DOHH2 (cell line): ENCODE measurements at regions not wholly inside any gene's neighbourhood (a gene's known extent, or its start where the extent isn't known, plus 50 kb on each side); places are given as distances from the start of the nearest gene placed in this dataset.

Experiments used
- H3F3A ChIP-seq: fragments of 200-600 bp; sonication (generic), shearing (Covaris generic); 2 replicates; pipeline ENCODE4 v1.6.0; 2016; ENCODE audit warnings: antibody characterized with exemption, mild to moderate bottlenecking; ENCODE audit not compliant: control insufficient read depth, insufficient read depth
- H3K27ac ChIP-seq: fragments of 200-600 bp; sonication (generic); 2 replicates; pipeline ENCODE4 v1.5.1; 2014; ENCODE audit warnings: low read depth, mild to moderate bottlenecking, low read length, moderate library complexity
- H3K27me3 ChIP-seq: fragments of 200-600 bp; sonication (generic); 2 replicates; pipeline ENCODE4 v1.6.1; 2014; ENCODE audit warnings: mild to moderate bottlenecking, low read length, mixed read lengths; ENCODE audit not compliant: control insufficient read depth
- H3K36me3 ChIP-seq: fragments of 200-600 bp; sonication (generic); 2 replicates; pipeline ENCODE4 v1.6.1; 2014; ENCODE audit warnings: mild to moderate bottlenecking, low read length, moderate library complexity, mixed read lengths; ENCODE audit not compliant: control insufficient read depth
- H3K4me1 ChIP-seq: fragments of 200-600 bp; sonication (generic); 2 replicates; pipeline ENCODE4 v1.6.1; 2014; ENCODE audit warnings: mild to moderate bottlenecking, low read length, mixed read lengths; ENCODE audit not compliant: control insufficient read depth
- H3K4me2 ChIP-seq: fragments of 200-600 bp; sonication (generic); 2 replicates; pipeline ENCODE4 v1.6.0; 2014; ENCODE audit warnings: mild to moderate bottlenecking, low read length, moderate library complexity
- H3K4me3 ChIP-seq: fragments of 200-600 bp; sonication (generic); 2 replicates; pipeline ENCODE4 v1.5.1; 2014; ENCODE audit warnings: mild to moderate bottlenecking, low read length, mixed read lengths
- H3K79me2 ChIP-seq: fragments of 200-600 bp; sonication (generic); 2 replicates; pipeline ENCODE4 v1.6.1; 2014; ENCODE audit warnings: mild to moderate bottlenecking, low read length, mixed read lengths; ENCODE audit not compliant: control insufficient read depth
- H3K9me2 ChIP-seq: fragments of 200-600 bp; sonication (generic); replicated peaks from 2 replicates; pipeline ENCODE4 v1.6.1; 2014; ENCODE audit warnings: mild to moderate bottlenecking, low read length, mixed read lengths; ENCODE audit not compliant: control insufficient read depth
- H3K9me3 ChIP-seq: fragments of 200-600 bp; sonication (generic); 2 replicates; pipeline ENCODE4 v1.6.1; 2014; ENCODE audit warnings: antibody characterized with exemption, low read length, mixed read lengths; ENCODE audit not compliant: control insufficient read depth, insufficient read depth
- H4K20me1 ChIP-seq: fragments of 200-600 bp; sonication (generic); 2 replicates; pipeline ENCODE4 v1.6.0; 2014; ENCODE audit warnings: low read depth, mild to moderate bottlenecking, antibody characterized with exemption, low read length, moderate library complexity; ENCODE audit not compliant: control insufficient read depth, insufficient read depth
- EZH2phosphoT487 ChIP-seq: fragments of 200-600 bp; sonication (generic); IDR thresholded peaks from 2 replicates; pipeline ENCODE4 v1.6.1; 2017; ENCODE audit warnings: borderline replicate concordance, mild to moderate bottlenecking, antibody characterized with exemption, low read length, moderate library complexity, mixed read lengths
- TF ChIP-seq, protein P1 (sequence below): fragments of 200-600 bp; sonication (generic); IDR thresholded peaks from one replicate; pipeline ENCODE4 v1.5.1; 2014; ENCODE audit warnings: antibody characterized with exemption, mild to moderate bottlenecking, low read depth, low read length; ENCODE audit not compliant: poor library complexity, severe bottlenecking

DNA sequence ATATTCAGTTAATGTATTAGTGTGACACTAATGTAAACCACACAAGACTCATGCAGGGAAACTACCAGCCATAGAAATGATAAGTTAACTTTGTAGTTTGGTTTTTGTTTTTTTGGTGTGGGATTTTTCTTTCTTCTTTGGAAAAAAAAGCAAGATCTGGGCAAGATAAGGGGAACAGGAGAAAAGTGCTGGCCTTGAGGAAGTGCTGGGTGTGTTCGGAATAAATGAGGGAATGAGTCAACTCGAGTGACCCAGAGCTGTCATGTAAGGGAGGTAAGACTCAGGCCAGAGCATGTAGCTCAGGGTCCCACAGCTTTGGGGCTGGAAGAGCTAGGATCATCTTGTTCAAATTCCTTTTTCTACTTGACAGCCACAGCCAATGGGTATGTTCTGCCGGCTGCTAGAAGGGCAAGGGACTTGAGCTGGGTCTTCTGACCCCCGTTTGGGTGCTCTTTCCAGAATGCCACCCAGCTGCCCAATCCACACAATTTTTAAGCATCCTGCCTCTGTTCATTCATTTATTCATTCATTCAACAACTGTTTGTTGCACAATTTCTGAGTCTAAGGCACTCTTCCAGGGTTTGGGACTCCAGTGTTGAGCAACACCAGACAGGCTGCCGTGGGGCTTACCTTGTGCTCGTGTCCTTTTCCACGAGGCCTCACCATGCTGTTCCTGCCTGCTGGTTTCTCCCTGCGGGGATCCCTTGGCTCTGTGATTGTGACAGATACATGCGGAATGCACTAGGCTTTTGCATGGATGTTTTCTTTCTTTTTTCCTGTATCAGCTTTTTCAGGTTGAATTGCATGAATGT, 54.5 kb downstream of the CLDN34 start:
- H3K9me2 ChIP-seq: no peaks in the 10 kb centered on the region
- peaks cover 18% of the 10 kb centered on the region for H3K4me1 ChIP-seq
- H4K20me1 ChIP-seq: no peaks in the 10 kb centered on the region
- no peak overlapping the region for H3K4me2 ChIP-seq
- no peak overlapping the region for H3K27ac ChIP-seq
- H3K36me3 ChIP-seq: peaks cover 10% of the 10 kb centered on the region
- H3F3A ChIP-seq: no peaks in the 10 kb centered on the region
- no peak for TF ChIP-seq EZH2phosphoT487
- TF ChIP-seq, protein P1, sequence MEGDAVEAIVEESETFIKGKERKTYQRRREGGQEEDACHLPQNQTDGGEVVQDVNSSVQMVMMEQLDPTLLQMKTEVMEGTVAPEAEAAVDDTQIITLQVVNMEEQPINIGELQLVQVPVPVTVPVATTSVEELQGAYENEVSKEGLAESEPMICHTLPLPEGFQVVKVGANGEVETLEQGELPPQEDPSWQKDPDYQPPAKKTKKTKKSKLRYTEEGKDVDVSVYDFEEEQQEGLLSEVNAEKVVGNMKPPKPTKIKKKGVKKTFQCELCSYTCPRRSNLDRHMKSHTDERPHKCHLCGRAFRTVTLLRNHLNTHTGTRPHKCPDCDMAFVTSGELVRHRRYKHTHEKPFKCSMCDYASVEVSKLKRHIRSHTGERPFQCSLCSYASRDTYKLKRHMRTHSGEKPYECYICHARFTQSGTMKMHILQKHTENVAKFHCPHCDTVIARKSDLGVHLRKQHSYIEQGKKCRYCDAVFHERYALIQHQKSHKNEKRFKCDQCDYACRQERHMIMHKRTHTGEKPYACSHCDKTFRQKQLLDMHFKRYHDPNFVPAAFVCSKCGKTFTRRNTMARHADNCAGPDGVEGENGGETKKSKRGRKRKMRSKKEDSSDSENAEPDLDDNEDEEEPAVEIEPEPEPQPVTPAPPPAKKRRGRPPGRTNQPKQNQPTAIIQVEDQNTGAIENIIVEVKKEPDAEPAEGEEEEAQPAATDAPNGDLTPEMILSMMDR: no peak
- no peak overlapping the region for H3K4me3 ChIP-seq
- no peaks in the 10 kb centered on the region for H3K27me3 ChIP-seq
- H3K9me3 ChIP-seq: no peaks in the 10 kb centered on the region
- peaks cover 89% of the 10 kb centered on the region for H3K79me2 ChIP-seq

- no peaks in the 10 kb centered on the region for H4K20me1 ChIP-seq
- H3K9me3 ChIP-seq: no peaks in the 10 kb centered on the region
- no peak for TF ChIP-seq EZH2phosphoT487
- TF ChIP-seq, protein P1: no peak
- no peak overlapping the region for H3K4me2 ChIP-seq
- H3K36me3 ChIP-seq: peaks cover 5% of the 10 kb centered on the region
- H3K4me1 ChIP-seq: peaks cover 12% of the 10 kb centered on the region
- H3K9me2 ChIP-seq: no peaks in the 10 kb centered on the region
- H3K4me3 ChIP-seq: no peak overlapping the region
- no peak overlapping the region for H3K27ac ChIP-seq
- no peaks in the 10 kb centered on the region for H3F3A ChIP-seq
- peaks cover 87% of the 10 kb centered on the region for H3K79me2 ChIP-seq
- no peaks in the 10 kb centered on the region for H3K27me3 ChIP-seq
These were observed 55.0 kb downstream of the CLDN34 start for GRCh38 chrX:10022273-10022541.

DNA sequence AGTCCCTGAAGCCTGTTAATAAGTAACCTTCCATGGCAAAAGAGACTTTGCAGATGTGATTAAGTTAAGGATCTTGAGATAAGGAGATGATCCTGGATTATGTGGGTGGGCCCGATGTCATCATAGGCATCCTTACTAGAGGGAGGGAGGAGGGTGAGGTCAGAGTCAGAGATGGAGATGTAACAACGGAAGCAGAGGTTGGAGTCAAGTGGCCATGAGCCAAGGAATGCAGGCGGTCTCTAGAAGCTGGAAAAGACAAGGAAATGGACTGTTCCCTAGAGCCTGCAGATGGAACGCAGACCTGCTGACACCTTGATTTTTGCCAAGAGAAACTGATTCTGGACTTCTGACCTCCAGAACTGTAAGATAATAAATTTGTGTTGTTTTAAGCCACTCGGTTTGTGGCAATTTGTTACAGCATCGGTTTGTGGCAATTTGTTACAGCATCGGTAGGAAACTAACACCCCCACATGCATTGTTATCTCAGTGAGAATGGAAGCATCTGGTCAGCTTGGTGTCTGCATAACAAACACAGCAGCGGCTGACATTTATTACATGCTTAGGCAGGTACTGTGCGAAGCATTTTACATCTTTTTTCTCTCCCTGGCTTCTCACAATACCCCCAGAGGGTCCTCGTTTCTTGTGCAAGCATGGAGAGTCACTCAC, 55.6 kb downstream of the CLDN34 start:
- H3K27ac ChIP-seq: no peak overlapping the region
- no peak overlapping the region for H3K4me3 ChIP-seq
- H3K4me2 ChIP-seq: no peak overlapping the region
- no peaks in the 10 kb centered on the region for H4K20me1 ChIP-seq
- peaks cover 7% of the 10 kb centered on the region for H3K4me1 ChIP-seq
- no peaks in the 10 kb centered on the region; the same call in none of the 2 replicates for H3K36me3 ChIP-seq
- no peaks in the 10 kb centered on the region for H3F3A ChIP-seq
- H3K79me2 ChIP-seq: peaks cover 87% of the 10 kb centered on the region
- no peaks in the 10 kb centered on the region for H3K27me3 ChIP-seq
- TF ChIP-seq, protein P1: no peak
- no peak for TF ChIP-seq EZH2phosphoT487
- no peaks in the 10 kb centered on the region for H3K9me2 ChIP-seq
- H3K9me3 ChIP-seq: no peaks in the 10 kb centered on the region
